ENCODE measurements at regions not wholly inside any gene's neighbourhood (a gene's known extent, or its start where the extent isn't known, plus 50 kb on each side); places are given as distances from the start of the nearest gene placed in this dataset.

DNA sequence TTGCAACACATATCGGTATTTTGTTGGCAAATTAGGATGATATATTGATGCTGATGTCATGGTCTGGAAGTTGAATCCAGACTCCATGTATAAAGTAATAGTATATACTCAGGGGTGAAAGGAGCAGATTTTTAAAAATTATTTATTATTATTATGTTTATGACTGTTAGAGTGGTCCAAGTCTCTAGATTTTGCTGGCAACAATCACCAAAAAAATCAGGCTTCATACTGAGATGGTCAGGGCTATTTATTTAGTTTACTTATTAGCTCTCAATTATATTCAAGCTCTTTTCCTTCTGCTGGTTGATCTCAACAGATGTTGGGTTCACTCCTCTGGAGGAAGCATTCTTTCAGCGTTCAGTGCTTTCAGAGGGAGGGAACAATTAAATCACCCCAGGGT lies 73.9 kb upstream of the VCX3B start:
- no peak overlapping the region for H3K4ac ChIP-seq (ENCODE audit: low read depth, low read length)
- no peak overlapping the region for H4K91ac ChIP-seq (ENCODE audit: insufficient read length, low read depth, low read length)
- H3T11ph ChIP-seq (ENCODE audit: low read length), result no peak overlapping the region
- no peak overlapping the region for H3K4me3 Mint-ChIP-seq
- H3K36me3 Mint-ChIP-seq (ENCODE audit: insufficient read depth in 1 of 3, low read depth in 3 of 3), result no peaks in the 10 kb centered on the region; a peak in 1 of 7 replicates
- H3K4me1 ChIP-seq (ENCODE audit: insufficient read depth, low read length), result no peaks in the 10 kb centered on the region
- H3K14ac ChIP-seq (ENCODE audit: insufficient read depth, low read length), result no peak overlapping the region
- H2BK120ac ChIP-seq (ENCODE audit: low read depth, low read length, poor library complexity, severe bottlenecking), result no peak overlapping the region
- no peaks in the 10 kb centered on the region for H3K9me3 Mint-ChIP-seq
- H3K79me2 ChIP-seq (ENCODE audit: insufficient read depth, low read length), result no peaks in the 10 kb centered on the region
- H3K23me2 ChIP-seq (ENCODE audit: insufficient read length, low read depth, low read length, poor library complexity, severe bottlenecking), result no peaks in the 10 kb centered on the region
- no peak overlapping the region for H2AFZ ChIP-seq (ENCODE audit: low read length)
- no peaks in the 10 kb centered on the region for H3K9me3 ChIP-seq (ENCODE audit: control insufficient read depth, low read depth, low read length)
- no peak overlapping the region for H3K56ac ChIP-seq (ENCODE audit: insufficient read length, low read depth, low read length)
- no peak for DNase-seq
- H2BK15ac ChIP-seq (ENCODE audit: low read depth, low read length), result no peak overlapping the region
- peaks cover 2% of the 10 kb centered on the region in 2 experiments; a peak in 1 of 4 replicates for H3K4me1 Mint-ChIP-seq
- no peak overlapping the region for H2BK5ac ChIP-seq (ENCODE audit: insufficient read length, low read length)
- H3K9ac ChIP-seq (ENCODE audit: extremely low read depth, insufficient read length, low read length), result no peak overlapping the region
- no peak for TF ChIP-seq CTCF (conservative IDR thresholded peaks at IDR 0.05)
- H4K20me1 ChIP-seq (ENCODE audit: control insufficient read depth, insufficient read depth, insufficient read length), result no peaks in the 10 kb centered on the region
- no peaks in the 10 kb centered on the region for H3K27me3 Mint-ChIP-seq (ENCODE audit: low read depth)
- no peaks in the 10 kb centered on the region for H3K27me3 ChIP-seq (ENCODE audit: insufficient read depth, low read length)
- no peak overlapping the region for H3K27ac Mint-ChIP-seq
- whole genome bisulfite sequencing (ENCODE audit: extremely low coverage, insufficient read length, low lambda C conversion rate), result no CpG with 5 or more reads among the region's 2 CpGs
- H4K5ac ChIP-seq (ENCODE audit: insufficient read length, low read depth, low read length), result no peak overlapping the region
- H3K79me1 ChIP-seq (ENCODE audit: insufficient read depth, low read depth, low read length, poor library complexity, severe bottlenecking), result no peaks in the 10 kb centered on the region
- no peak overlapping the region for H2BK12ac ChIP-seq (ENCODE audit: insufficient read length, low read depth, low read length)
- no peak overlapping the region for H3K27ac ChIP-seq (ENCODE audit: insufficient read length, low read depth, low read length)
- no peak overlapping the region for H3K4me2 ChIP-seq (ENCODE audit: insufficient read depth, insufficient read length, low read length)
- no peak overlapping the region for H3K18ac ChIP-seq (ENCODE audit: insufficient read length, low read depth, low read length)
- no peak overlapping the region for H4K8ac ChIP-seq (replicated peaks; ENCODE audit: insufficient read length, low read depth, low read length)
- no peak overlapping the region for H3K23ac ChIP-seq (ENCODE audit: insufficient read length, low read depth, low read length)
- H2AK5ac ChIP-seq (ENCODE audit: insufficient read length, low read length), result no peak overlapping the region
- H2BK20ac ChIP-seq (ENCODE audit: low read depth, low read length, poor library complexity, severe bottlenecking), result no peak overlapping the region

Measured in H9 (cell line).